KMS-11 (cell line): ENCODE measurements at regions not wholly inside any gene's neighbourhood (a gene's known extent, or its start where the extent isn't known, plus 50 kb on each side); places are given as distances from the start of the nearest gene placed in this dataset.

Experiments
- H2AFZ ChIP-seq: fragments of 200-600 bp; sonication (generic); 2 replicates; pipeline ENCODE4 v1.6.1; 2016; ENCODE audit warnings: antibody characterized with exemption, mixed run types, low read depth
- H3K27ac ChIP-seq: fragments of 200-600 bp; sonication (generic); 2 replicates; pipeline ENCODE4 v1.6.1; 2016; ENCODE audit warnings: mild to moderate bottlenecking, mixed run types
- H3K27me3 ChIP-seq: fragments of 200-600 bp; sonication (generic); 2 replicates; pipeline ENCODE4 v1.6.1; 2017; ENCODE audit warnings: mild to moderate bottlenecking, low read depth, mixed run types, moderate library complexity; ENCODE audit not compliant: insufficient read depth
- H3K36me3 ChIP-seq: fragments of 200-600 bp; sonication (generic); 2 replicates; pipeline ENCODE4 v1.6.1; 2017; ENCODE audit warnings: mild to moderate bottlenecking, mixed run types; ENCODE audit not compliant: insufficient read depth
- H3K4me1 ChIP-seq: fragments of 200-600 bp; sonication (generic); 2 replicates; pipeline ENCODE4 v1.6.1; 2016; ENCODE audit warnings: mild to moderate bottlenecking, low read depth, mixed run types; ENCODE audit not compliant: poor library complexity, severe bottlenecking
- H3K4me2 ChIP-seq: fragments of 200-600 bp; sonication (generic); 2 replicates; pipeline ENCODE4 v1.7.0; 2016; ENCODE audit warnings: mild to moderate bottlenecking, mixed run types
- H3K4me3 ChIP-seq: fragments of 200-600 bp; sonication (generic); IDR thresholded peaks from 2 replicates; pipeline ENCODE4 v1.6.1; 2017; ENCODE audit warnings: low read depth, low read length, mixed read lengths; ENCODE audit not compliant: insufficient read depth
- H3K79me2 ChIP-seq: fragments of 200-600 bp; sonication (generic); 2 replicates; pipeline ENCODE4 v1.6.1; 2016; ENCODE audit warnings: low read depth, mixed run types; ENCODE audit not compliant: insufficient read depth
- H3K9ac ChIP-seq: fragments of 200-600 bp; sonication (generic); 2 replicates; pipeline ENCODE4 v1.6.1; 2016; ENCODE audit warnings: mild to moderate bottlenecking, mixed run types
- H4K20me1 ChIP-seq: fragments of 200-600 bp; sonication (generic); 2 replicates; pipeline ENCODE4 v1.6.1; 2016; ENCODE audit warnings: mild to moderate bottlenecking, mixed run types; ENCODE audit not compliant: insufficient read depth
- TF ChIP-seq, protein P1 (sequence below): fragments of 200-600 bp; sonication (generic); conservative IDR thresholded peaks from 2 replicates; pipeline ENCODE4 v1.6.1; 2017; ENCODE audit warnings: low read depth, mild to moderate bottlenecking, antibody characterized with exemption, low read length, moderate library complexity, mixed read lengths

DNA sequence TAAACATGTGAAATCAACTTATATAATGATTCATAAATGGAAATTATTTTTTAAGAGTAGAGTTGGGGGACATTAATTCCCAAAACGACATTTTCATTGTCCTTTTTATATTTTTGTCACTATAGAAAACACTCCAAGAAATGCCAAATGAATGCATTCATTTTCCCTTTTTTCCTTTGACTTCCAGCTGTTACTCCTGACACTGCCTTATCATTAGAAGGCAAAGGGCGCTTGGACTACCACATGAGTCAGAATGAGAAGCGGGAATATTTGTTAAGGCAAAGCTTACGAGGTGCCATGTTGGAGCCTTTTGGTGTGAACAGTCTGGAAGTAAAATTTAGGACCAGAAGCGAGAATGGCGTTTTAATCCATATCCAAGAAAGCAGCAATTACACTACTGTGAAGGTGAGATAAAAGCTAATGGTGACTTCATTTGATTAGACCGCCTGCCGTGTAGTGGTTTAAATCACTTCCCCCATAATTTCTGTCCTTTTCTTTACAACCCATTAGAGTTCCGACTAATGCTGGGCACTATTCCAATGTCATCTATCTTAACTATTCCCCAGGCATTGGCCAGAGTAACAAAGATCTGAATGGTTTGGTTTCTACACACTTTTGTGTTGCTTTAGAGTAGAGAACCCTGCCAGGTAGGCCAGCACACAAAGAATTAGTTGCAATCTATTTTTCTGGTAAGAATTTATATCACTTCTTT, 166.7 kb downstream of the FAT4 start:
- H3K79me2 ChIP-seq = no peaks in the 10 kb centered on the region
- H3K9ac ChIP-seq = no peak overlapping the region
- H3K36me3 ChIP-seq = no peaks in the 10 kb centered on the region
- H2AFZ ChIP-seq = no peak overlapping the region
- H3K4me2 ChIP-seq = no peak overlapping the region
- H3K4me3 ChIP-seq = no peak overlapping the region
- TF ChIP-seq, protein P1, sequence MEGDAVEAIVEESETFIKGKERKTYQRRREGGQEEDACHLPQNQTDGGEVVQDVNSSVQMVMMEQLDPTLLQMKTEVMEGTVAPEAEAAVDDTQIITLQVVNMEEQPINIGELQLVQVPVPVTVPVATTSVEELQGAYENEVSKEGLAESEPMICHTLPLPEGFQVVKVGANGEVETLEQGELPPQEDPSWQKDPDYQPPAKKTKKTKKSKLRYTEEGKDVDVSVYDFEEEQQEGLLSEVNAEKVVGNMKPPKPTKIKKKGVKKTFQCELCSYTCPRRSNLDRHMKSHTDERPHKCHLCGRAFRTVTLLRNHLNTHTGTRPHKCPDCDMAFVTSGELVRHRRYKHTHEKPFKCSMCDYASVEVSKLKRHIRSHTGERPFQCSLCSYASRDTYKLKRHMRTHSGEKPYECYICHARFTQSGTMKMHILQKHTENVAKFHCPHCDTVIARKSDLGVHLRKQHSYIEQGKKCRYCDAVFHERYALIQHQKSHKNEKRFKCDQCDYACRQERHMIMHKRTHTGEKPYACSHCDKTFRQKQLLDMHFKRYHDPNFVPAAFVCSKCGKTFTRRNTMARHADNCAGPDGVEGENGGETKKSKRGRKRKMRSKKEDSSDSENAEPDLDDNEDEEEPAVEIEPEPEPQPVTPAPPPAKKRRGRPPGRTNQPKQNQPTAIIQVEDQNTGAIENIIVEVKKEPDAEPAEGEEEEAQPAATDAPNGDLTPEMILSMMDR = no peak
- H4K20me1 ChIP-seq = no peaks in the 10 kb centered on the region
- no peaks in the 10 kb centered on the region for H3K4me1 ChIP-seq
- H3K27me3 ChIP-seq = no peaks in the 10 kb centered on the region
- no peak overlapping the region for H3K27ac ChIP-seq

DNA sequence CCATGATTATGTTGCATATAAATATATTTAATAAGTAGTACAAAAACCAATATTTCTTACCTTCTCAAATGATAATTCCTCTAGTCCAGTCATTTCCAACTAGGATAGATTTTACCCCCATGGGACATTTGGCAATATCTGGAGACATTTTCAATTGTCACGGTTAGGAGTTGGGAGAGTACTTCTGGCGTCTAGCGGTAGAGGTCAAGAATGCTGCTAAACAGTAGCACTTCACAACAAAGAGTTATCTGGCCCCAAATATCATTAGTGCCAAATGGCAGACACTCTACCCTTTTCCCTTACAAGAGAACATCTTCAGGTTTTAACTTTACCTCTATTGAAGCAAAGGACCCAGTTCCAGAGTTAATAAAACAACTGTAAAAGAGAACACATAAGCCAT, 168.1 kb downstream of the FAT4 start:
- Histone ChIP-seq H2AFZ (no peak overlapping the region), H3K27ac (no peak overlapping the region), H3K4me3 (no peak overlapping the region), H3K4me2 (no peak overlapping the region), H4K20me1 (no peaks in the 10 kb centered on the region), H3K27me3 (no peaks in the 10 kb centered on the region), H3K4me1 (no peaks in the 10 kb centered on the region), H3K9ac (no peak overlapping the region), H3K79me2 (no peaks in the 10 kb centered on the region), H3K36me3 (no peaks in the 10 kb centered on the region)
- TF ChIP-seq, protein P1 = no peak

DNA sequence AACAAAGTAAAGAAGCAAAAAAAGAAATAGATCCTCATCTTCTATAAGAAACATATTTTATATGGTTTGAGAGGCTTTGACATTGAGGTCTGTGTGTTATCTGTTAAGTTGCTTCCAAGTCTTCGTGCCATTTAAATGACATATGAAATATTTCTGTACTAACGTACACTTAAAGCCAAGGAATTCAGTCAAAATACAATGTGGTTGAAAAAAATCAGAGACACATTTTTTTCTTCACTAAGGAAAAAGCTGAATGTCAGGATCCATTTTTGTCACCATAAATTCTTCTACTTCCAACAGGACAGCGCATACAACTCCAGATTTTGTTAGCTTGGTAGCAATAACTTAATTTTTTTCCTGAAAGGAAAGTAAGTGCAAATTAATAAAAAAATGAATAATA, 168.5 kb downstream of the FAT4 start:
- no peaks in the 10 kb centered on the region for H4K20me1 ChIP-seq
- no peaks in the 10 kb centered on the region for H3K36me3 ChIP-seq
- H3K4me1 ChIP-seq = no peaks in the 10 kb centered on the region
- no peaks in the 10 kb centered on the region for H3K79me2 ChIP-seq
- no peaks in the 10 kb centered on the region for H3K27me3 ChIP-seq
- H3K27ac ChIP-seq = no peak overlapping the region
- no peak overlapping the region for H3K9ac ChIP-seq
- TF ChIP-seq, protein P1 = no peak
- no peak overlapping the region for H3K4me3 ChIP-seq
- no peak overlapping the region for H2AFZ ChIP-seq
- no peak overlapping the region for H3K4me2 ChIP-seq

DNA sequence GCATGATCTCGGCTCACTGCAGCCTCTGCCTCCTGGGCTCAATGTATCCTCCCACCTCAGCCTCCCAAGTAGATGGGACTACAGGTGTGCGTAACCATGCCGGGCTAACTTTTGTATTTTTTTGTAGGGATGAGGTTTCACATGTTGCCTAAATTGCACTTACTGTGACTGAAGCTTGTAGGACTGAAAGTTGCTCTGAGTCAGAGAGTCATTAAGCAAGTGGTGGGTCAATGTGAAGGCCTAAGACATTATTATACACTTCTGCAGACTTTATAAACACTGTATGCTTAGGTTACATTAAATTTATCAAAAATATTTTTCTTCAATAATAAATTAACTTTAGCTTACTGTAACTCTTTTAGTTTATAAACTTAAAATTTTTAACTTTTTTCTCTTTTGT, 170.2 kb downstream of the FAT4 start:
- Histone ChIP-seq H2AFZ (no peak overlapping the region), H3K36me3 (no peaks in the 10 kb centered on the region), H3K4me1 (no peaks in the 10 kb centered on the region), H3K4me3 (no peak overlapping the region), H3K9ac (no peak overlapping the region), H3K79me2 (no peaks in the 10 kb centered on the region), H3K27ac (no peak overlapping the region), H3K27me3 (no peaks in the 10 kb centered on the region), H3K4me2 (no peak overlapping the region), H4K20me1 (no peaks in the 10 kb centered on the region)
- TF ChIP-seq, protein P1 = no peak
